ENCODE measurements at regions not wholly inside any gene's neighbourhood (a gene's known extent, or its start where the extent isn't known, plus 50 kb on each side); places are given as distances from the start of the nearest gene placed in this dataset.

GRCh38 chr19:34120846-34121639, 51.3 kb upstream of the LSM14A start:
- Histone ChIP-seq H3K27me3 (replicated peaks; ENCODE audit: insufficient read depth, low read depth, low read length, poor library complexity) (no peaks in the 10 kb centered on the region), H3K27ac (ENCODE audit: low read depth, low read length, poor library complexity, severe bottlenecking) (no peak overlapping the region), H3K36me3 (ENCODE audit: insufficient read depth, low read length, poor library complexity, severe bottlenecking) (no peaks in the 10 kb centered on the region), H3K9me3 (ENCODE audit: low read depth, low read length, poor library complexity, severe bottlenecking) (no peaks in the 10 kb centered on the region), H3K4me1 (ENCODE audit: insufficient read depth, low read length, poor library complexity, severe bottlenecking) (peaks cover 8% of the 10 kb centered on the region), H3K4me3 (ENCODE audit: low read depth, low read length, poor library complexity, severe bottlenecking) (no peak overlapping the region)
- intact Hi-C loops (cut with micrococcal nuclease; ENCODE audit: unreplicated experiment) = no loop called here
- POLR2A ChIA-PET (ENCODE audit: low non-redundant PET) = interaction anchor here (0.6 kb wide), 1 partner anchor 96 kb away, joined by 4 read pairs; no protein-coding TSS in a partner anchor
- peak; percentile 73 for DNase-seq (ENCODE audit: low spot score)
- CTCF ChIA-PET = interaction anchor here (0.5 to 2.0 kb wide), 4 partner anchors 25 to 173 kb away, joined by 3 to 4 read pairs (median 4); no protein-coding TSS in a partner anchor
- TF ChIP-seq CTCF (conservative IDR thresholded peaks at IDR 0.05; ENCODE audit: low read depth, low read length) (peak; percentile 90), EZH2 (IDR thresholded peaks at IDR 0.05; ENCODE audit: borderline replicate concordance, low read depth, low read length, poor library complexity, severe bottlenecking) (no peak)
- BruUV-seq (replicated peaks) = no TSS peak

Measured in A673 (cell line).